Ammon's horn (tissue), 1 donor: ENCODE measurements at regions not wholly inside any gene's neighbourhood (a gene's known extent, or its start where the extent isn't known, plus 50 kb on each side); places are given as distances from the start of the nearest gene placed in this dataset.
A peak's percentile ranks its signal among the peaks of the same experiment; 100 is the strongest.

ENCODE experiments used
- DNase-seq: peaks from one replicate; pipeline ENCODE4 v3.0.0-alpha.2; 2016; ENCODE audit warnings: low spot score

DNA sequence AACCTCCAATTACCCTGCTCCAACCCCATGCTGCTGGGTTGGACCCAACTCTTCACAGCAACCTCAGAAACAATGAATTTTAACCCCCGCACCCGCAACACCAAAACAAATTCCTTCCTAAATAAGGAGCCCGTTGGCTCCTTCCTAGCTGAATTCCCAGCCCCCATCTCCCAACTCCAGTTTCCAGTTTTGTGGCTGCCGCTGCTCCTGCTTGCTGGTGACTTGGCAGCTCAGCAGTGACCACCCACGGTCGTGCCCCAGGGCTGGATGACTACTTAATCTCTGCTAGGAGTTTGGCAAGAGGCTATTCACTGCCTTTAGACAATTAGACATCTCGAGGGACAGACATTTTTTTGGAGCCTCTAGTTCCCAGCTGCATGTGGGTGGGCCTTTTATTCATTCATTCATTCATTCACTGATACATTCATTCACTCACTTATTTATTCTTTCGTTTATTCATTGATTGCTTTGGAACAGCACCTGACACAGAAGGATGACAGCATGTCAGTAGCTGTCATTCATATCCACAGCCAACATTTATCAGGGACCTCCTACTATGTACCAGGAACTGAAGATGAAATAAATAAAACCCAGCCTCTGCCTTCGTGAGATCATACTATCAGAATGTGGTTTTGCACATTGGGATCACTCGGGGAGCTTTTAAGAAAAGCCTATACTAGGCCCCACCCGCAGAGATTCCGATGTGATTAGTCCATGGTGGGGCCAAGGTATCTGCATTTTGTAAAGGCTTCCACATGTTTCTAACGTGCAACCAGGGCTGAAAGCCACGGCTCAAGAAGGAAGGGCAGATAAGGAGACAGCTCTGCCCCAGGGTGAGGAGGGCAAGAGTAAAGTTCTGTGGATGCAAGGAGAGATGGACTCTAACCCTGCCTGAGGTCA lies 256.5 kb downstream of the SHQ1 start:
- peak; percentile 45 for DNase-seq

DNA sequence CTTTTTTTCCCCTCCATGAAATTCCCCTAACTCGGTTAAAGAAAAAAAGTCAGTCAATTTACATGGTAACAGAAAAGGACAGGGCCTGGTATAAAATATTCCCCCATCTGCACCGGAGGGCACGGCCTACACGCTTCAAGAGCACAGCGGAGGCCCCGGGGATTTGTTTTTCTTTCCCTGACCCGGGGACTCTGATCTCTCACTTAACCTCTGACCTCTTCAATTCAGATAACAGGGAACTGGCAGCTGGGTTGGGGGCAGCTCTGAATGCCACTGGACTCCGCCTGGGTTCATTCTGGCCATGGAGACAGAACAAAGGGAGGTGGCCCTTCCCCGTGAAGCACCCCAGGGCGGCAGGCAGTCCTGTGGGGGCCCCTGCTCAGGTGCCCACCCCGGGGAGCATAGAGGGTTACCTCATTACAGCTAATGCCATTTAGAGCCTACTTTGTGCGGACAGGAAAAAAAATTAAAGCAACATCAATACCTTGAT lies 257.5 kb downstream of the SHQ1 start:
- DNase-seq = no peak

DNA sequence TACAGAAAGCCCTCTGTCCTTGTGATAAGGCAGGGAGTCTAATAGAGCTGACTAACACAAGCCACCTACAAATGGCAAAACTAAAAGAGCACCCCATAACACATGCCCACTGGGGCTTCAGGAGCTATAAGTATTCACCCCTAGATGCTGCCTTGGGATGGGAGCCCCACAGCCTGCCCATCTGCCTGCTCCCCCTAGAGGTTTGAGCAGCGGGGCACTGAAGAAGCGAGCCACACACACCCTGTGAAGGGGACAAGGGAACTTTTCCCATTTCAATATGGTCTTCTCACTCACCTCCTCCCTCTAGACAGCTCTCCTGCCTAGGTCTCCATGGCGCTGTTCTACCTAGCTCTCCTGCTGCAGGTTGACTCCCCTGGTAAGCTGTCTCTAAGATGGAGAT lies 261.0 kb downstream of the SHQ1 start:
- DNase-seq = no peak

DNA sequence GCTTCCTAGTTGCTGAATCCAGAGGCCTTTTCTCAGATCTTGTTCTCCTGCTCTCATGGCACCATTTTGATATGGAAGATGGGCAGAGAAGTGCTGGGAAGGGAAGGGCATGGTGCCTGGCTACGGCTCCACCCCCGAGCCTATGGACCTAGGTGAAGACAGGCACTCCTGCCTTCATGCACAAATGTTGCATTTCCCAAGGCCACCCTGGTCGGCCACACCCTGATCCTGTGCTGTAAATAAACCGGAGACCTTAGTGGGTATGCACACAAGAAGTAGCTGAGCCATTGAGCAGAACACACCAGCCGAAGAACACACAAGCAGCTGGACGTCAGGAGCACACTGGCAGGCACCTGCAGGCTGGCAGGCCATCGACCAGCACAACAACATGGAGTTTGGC lies 261.6 kb downstream of the SHQ1 start:
- DNase-seq = no peak

DNA sequence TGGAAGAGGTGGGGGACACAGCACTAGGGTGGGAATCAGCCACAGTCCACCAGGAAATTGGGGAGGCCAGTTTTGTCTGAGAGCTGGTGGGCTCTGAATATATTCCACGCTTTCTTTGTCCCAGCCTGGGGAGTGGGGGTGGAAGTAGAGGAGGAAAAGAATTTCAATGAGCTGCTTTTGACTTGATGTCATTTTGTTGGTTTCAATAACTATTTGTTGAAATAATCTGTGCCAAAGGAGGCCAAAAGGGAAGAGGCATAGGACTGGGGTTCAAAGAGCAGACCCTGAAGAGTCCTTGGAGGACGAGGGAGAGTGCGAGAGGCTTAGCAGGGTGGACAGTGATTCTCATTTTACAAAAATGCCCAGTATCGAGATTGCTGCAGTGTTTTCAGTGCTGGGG lies 262.3 kb downstream of the SHQ1 start:
- DNase-seq = no peak

DNA sequence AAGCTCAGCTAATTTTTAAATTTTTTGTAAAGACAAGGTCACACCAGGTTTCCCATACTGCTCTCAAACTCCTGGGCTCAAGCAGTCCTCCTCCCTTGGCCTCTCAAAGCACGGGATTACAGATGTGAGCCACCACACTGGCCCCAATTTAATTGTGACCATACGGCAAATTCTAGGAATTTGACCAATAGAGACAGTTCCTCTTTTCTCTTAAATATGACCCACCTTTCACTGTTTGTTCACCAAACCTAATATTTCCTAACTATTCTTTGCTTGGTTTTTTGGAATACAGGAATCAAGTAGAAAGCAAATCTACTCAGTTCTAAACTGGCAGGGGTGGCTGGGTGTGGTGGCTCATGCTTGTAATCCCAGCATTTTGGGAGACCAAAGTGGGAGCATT lies 264.0 kb downstream of the SHQ1 start:
- DNase-seq = no peak

DNA sequence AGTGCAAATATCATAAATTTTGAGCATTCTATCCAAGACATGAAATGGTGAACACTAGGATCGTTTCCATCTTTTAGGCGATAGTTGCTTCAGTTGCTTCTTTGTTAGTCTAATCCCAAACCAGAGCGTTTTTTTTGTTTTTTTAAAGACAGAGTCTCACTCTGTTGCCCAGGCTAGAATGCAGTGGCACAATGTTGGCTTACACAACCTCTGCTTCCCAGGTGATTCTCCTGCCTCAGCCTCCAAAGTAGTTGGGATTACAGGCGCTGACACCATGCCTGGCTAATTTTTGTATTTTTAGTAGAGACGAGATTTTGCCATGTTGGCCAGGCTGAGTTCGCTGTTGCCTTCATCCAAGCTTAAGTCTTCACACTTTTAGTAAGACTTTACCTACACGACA lies 265.3 kb downstream of the SHQ1 start:
- DNase-seq = no peak

DNA sequence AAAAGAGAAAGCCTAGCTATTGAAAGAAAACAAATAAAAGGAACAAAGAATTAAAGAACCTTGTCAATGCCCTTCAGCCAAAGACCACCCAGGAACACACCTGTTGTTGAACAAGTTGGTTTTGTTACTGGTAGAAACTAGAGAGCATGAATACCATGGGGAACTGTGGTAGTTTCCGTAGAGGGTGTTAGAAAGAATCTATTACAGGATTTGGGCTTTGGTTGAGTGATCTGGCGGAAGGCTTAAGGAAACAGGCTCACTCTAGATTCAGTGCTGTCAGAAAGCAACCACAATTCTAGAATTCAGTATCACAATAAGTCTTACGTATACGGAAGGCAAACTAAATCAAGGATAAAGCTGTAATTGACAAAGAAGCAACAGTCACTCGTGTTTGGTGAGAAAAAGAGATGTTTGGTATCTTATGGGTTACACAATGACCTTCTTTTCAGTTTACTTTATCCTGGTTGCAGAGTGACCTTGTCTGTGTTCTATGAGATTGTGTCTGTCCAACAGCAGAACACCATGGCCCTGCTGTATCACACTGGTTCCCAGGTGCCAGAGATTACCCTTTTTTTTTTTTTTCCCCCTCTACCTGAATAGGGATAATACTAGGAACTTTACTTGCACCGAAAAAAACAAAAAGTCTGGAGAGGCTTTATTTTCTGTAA lies 265.9 kb downstream of the SHQ1 start:
- no peak for DNase-seq

DNA sequence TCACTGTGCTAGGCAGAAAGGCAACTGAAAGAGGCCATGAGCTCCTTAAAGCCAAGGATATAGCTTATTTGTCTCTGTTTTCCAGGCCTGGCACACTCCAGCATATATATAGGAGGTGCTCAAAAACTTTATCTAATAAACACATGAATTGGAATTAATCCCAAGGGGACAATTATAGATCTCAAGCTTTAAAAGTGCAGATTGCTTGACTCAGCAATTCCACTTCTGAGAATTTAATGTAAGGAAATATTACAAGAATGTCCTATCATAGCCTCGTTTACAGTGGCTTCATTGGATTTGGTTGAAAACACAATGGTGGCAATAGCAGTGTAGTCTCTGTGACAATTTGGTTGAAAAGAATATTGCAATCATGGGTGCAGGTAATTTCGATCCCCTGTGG lies 267.3 kb downstream of the SHQ1 start:
- no peak for DNase-seq

DNA sequence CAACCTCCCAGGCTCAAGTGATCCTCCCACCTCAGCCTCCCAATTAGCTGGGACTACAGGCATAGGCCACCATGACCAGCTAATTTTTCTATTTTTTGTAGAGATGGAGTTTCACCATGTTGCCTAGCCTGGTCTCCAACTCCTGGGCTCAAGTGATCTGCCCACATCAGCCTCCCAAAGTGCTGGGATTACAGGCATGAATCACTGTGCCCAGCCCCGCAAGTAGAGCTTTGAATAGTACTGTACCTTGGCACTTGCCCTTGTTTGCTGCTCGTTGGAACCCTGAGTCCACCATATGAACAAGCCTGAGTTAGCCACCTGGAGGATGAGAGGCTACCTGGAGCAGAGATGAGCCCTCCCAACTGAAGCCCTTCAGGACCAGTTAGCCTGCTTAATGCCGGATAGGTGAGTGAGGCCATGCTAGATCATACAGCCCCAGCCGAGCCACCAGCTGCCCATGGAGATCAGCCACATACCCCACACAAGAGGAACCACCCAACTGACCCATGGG lies 267.9 kb downstream of the SHQ1 start:
- DNase-seq = no peak

DNA sequence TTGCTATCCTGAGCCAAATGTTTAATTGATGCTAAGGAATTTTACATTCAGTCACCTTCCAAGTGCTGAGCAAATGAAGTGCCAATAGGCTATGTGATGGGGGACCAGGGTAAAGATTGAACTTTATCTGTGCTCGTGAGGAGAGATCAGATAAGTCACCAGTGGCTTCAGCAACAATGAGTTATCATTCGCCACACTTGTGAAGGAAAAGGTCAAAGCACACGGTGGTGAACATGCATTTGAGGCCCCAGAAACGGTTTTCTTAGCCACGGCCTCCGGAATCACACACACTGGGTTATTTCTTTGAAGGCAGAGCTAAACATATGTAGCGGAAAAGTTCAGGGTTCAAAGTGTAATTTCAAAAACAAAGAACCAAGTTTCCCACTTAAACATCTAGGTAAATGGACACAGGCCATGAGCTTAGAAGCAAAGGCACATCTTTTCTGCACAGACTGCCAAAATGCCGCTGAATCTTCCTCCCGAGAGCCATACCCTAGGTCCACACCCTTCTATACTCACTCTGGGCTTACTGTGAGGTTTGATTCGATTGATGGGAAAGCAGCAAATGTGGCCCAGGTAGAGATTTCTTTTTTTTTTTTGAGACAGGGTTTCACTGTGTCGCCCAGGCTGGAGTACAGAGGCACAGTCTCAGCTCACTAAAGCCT lies 268.5 kb downstream of the SHQ1 start:
- DNase-seq = no peak

DNA sequence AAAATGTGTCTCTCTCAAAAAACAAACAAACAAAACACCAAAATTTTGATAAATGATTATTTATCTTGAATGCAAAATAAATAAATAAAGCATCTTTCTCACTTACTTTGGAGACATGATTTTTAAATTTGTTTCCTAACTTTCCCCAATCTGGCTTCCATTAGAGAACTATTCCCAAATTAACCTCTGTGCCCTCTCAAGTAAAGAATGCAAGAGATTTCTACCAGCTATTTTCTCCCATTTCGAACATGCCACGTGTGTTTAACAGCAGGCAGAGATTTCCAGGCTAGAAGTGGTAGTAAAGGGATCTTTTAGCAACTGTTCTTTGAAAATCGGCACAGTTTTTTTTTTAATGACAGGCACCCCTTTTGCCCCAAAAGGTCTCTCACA lies 269.1 kb downstream of the SHQ1 start:
- no peak for DNase-seq

DNA sequence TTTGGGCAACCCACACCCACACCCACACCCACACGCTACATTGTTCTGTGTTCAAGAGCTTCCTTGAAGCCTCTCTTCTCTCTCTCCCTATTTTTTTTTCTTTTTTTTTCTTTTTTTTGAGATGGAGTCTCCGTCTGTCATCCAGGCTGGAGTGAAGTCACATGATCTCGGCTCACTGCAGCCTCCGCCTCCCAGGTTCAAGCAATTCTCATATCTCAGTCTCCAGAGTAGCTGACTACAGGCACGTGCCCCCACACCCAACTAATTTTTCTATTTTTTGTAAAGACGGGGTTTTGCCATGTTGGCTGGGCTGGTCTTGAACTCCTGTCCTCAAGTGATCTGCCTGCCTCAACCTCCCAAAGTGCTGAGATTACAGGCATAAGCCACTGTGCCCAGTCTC lies 271.1 kb downstream of the SHQ1 start:
- DNase-seq = no peak

DNA sequence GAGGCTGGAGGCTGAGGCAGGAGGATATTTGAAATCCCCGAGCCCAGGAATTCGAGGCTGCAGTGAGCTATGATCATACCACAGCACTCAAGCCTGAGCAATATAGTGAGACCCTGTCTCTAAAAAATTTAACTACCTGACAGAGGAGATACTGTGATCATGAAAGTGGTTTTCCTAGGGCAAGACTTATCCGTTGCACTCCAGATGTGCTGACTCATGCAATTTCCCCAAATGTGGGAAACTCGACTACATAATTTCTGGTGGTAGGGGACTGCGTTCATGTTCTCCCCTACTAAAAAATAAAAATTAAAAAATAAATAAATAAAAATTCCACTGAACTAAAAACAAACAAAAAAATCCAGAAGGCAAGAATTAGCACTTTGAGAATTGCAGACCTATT lies 271.7 kb downstream of the SHQ1 start:
- no peak for DNase-seq

DNA sequence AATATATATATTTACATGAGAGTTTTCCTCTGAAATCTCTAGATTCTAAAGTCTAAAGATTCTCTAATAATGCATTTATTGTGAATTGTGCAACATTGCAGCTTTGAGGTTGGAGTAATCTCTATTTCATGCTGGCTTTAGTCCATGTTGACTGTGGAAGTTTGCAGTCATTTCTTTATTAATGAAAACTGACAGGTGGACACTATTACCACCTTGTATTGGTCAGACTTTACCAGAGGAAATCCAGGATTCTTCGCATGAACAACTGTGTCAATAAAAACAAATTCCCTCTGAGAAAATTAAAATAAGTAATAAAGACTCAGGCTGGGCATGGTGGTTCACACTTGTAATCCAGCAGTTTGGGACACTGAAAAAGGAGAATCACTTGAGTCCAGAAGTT lies 274.1 kb downstream of the SHQ1 start:
- DNase-seq = no peak

DNA sequence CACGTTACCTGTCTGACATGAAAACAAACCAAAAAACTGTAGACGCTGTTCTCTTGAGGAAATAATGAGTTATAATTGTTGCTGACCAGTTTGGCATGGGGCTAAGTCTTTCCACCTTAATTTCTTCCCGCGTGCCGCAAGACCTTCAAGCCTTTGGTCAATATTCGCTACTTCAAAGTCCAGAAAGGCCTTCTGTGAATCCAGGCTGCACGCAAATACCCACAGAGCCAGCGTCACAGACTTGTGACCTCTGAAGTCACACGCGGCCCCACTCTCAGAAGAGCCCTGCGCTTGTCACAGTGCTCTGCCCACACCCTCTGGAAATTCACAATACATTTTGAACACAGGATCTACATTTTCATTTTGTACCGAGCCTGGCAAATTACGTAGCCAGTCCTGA lies 275.2 kb downstream of the SHQ1 start:
- DNase-seq = no peak

DNA sequence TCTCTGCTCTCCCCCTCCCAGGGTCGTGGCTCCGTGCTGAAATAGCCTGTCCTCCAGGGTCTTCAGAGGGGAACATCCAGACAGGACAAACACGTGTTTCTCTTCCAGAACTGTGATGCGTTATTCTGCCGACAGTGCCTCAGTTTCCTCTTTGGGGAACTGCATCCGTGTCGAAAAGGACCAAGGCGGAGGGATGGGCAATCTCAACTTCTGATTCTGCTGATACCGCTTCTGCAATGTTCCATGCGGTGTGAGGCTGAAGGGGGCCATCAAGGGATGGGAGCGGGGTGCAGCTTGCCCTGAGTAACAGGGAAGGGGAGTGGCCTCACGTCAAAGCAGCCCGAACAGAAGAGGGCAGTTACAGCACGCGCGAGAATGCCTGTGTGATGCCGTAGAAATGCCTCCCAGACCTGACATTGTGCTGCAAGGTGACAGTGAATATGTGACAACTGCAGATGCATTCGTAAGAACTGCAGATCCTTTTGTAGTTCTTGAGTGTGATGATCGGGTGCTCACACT lies 275.7 kb downstream of the SHQ1 start:
- no peak for DNase-seq

DNA sequence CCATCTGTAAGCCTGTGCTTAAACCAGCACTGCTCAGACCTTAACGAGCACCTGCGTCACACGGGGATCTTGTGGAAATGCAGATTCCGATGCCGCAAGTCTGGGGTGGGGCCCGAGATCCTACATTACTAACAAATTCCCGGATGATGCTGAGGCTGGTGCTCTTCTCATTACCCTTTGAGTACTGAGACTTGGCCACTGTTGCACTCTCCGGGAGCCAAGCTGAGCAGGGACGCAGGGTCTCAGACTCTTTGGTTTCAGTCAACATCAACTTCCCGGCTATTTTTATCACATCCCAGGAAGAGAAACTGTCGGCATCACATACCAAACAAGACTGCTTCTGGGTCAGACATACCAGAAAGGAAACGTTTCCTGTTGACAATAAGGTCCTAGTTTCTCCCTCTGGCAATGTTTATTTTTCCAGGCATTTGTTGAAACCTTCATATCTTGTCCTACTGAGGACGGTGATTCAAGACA lies 276.6 kb downstream of the SHQ1 start:
- DNase-seq = no peak

DNA sequence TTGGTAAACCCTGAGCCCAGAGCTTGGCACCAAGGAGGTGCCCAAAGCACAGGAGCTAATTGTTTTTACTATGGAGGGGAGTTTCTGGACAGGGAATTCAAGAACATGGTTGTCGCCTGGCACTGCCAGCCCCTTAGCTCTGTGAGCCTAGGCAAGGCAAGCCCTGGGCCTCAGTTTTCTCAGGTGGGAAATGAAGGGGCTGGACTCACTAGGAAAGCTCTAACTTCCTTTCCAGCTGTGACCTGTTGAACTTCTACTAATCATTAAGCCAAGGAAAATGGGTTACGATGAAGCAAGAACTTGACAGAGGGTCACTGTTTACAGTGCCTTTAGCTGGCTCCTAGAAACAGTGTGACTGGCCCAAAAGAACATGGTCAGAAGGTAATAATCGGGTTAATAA lies 277.2 kb downstream of the SHQ1 start:
- DNase-seq = no peak

DNA sequence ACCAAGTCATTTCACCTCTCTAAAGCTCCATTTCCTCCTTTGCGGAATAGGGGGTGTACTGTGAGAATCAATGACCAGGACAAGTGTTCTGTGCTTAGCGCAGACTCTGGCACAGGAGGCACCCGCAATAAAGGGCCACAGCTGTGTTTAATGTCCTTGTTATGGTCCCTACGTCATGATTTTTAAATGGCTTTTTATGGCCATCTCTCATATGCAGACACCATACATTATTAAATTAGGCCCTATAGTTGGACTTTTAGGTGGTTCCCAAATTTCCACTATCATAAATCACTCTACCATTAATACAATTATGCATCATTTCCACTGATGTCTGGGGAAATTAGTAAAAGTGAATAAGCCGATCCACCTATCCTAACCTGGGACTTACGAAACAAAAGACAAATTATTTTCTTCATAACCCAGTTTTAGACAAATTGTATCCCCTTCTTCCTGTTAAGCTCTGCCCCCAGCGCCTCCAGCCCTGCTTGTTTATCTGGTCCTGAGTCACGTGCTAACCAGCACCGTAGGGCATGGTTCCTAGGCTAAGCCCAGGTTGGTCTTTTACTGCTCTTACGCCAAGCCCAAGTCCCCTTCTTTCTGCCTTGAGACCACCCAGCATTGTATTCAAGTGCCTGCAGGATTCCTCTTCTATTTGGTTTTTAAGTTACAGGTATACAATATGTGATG lies 278.3 kb downstream of the SHQ1 start:
- no peak for DNase-seq

DNA sequence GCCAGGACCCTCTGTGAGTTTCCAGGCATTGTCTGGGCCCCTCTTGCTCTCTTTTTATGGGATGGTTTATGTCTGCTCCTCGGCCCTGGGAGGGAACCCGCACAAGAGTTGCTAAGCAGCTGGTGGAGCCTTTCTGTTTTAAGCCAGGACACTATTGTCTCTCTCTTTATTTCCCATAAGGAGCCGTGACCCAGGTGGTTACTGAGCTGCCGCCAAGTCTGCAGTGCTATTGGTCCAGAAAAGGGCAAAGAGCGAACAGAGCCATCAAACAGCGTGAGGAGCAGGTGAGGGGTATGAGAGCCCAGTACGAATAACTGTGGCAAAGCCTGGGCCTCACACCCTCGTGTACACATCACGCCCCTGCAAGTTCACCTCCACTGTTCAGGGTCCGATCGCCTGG lies 280.2 kb downstream of the SHQ1 start:
- no peak for DNase-seq

DNA sequence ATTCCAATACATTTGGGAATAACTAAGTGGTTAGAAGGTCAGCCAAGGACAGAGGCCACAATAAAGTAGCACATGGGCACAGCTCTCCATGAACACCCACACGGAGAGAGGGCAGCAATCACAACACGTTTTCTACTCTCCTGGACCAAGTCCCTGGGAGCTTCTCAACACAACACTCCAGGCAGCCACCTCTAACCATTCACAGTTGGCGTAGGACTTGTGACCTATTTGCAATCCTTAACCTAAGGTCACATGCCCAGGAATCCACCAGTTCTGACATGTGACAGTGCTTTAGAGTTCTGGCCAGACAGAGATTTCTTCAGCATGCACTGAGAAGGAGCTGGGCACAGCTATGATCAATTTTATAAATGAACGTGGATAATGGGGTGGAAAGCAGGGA lies 280.8 kb downstream of the SHQ1 start:
- no peak for DNase-seq
